ENCODE measurements at regions not wholly inside any gene's neighbourhood (a gene's known extent, or its start where the extent isn't known, plus 50 kb on each side); places are given as distances from the start of the nearest gene placed in this dataset.
A peak's percentile ranks its signal among the peaks of the same experiment; 100 is the strongest.

GRCh38 chr5:164518741-164519080 is 1013.3 kb downstream of the MAT2B start:
- TF ChIP-seq ISL1 (CRISPR knock-in tag; IDR thresholded peaks at IDR 0.05) = no peak
- TF ChIP-seq CREB5 (CRISPR knock-in tag; IDR thresholded peaks at IDR 0.05; ENCODE audit: low read depth) = no peak
- TF ChIP-seq ARNTL (CRISPR knock-in tag; IDR thresholded peaks at IDR 0.05; ENCODE audit: borderline replicate concordance, low read depth) = no peak
- no peak for TF ChIP-seq RARB (CRISPR knock-in tag; IDR thresholded peaks at IDR 0.05)
- no peak for TF ChIP-seq CSDC2 (CRISPR knock-in tag; IDR thresholded peaks at IDR 0.05)
- TF ChIP-seq ZNF8 (CRISPR knock-in tag; IDR thresholded peaks at IDR 0.05) = no peak
- no peak for TF ChIP-seq TSHZ2 (CRISPR knock-in tag; IDR thresholded peaks at IDR 0.05)
- TF ChIP-seq GLIS3 (CRISPR knock-in tag; IDR thresholded peaks at IDR 0.05) = no peak
- no peak for TF ChIP-seq PPARA (CRISPR knock-in tag; IDR thresholded peaks at IDR 0.05; ENCODE audit: borderline replicate concordance)
- no peak for TF ChIP-seq SNAI2 (CRISPR knock-in tag; IDR thresholded peaks at IDR 0.05)
- no peak for TF ChIP-seq POU6F1 (CRISPR knock-in tag; IDR thresholded peaks at IDR 0.05; ENCODE audit: borderline replicate concordance, low read depth)
- TF ChIP-seq ESRRG (CRISPR knock-in tag; IDR thresholded peaks at IDR 0.05) = no peak
- no peak for TF ChIP-seq PATZ1 (CRISPR knock-in tag; IDR thresholded peaks at IDR 0.05; ENCODE audit: borderline replicate concordance)
- ATAC-seq = no peak

GRCh38 chr5:164532235-164532900 is 1026.9 kb downstream of the MAT2B start:
- peak; percentile 67 for ATAC-seq
- TF ChIP-seq ZNF8 (CRISPR knock-in tag; IDR thresholded peaks at IDR 0.05) (no peak), SNAI2 (CRISPR knock-in tag; IDR thresholded peaks at IDR 0.05) (peak; percentile 67), CSRNP3 (CRISPR knock-in tag; IDR thresholded peaks at IDR 0.05) (no peak), PPARA (CRISPR knock-in tag; IDR thresholded peaks at IDR 0.05; ENCODE audit: borderline replicate concordance) (no peak), TCF4 (CRISPR knock-in tag; IDR thresholded peaks at IDR 0.05; ENCODE audit: borderline replicate concordance) (peak; percentile 49; the same call in 1 of the 2 replicates), ESRRG (CRISPR knock-in tag; IDR thresholded peaks at IDR 0.05) (no peak), CREB5 (CRISPR knock-in tag; IDR thresholded peaks at IDR 0.05; ENCODE audit: low read depth) (no peak), TSHZ2 (CRISPR knock-in tag; IDR thresholded peaks at IDR 0.05) (peak; percentile 80), TOX (CRISPR knock-in tag; IDR thresholded peaks at IDR 0.05; ENCODE audit: borderline replicate concordance) (no peak), ZNF565 (CRISPR knock-in tag; conservative IDR thresholded peaks at IDR 0.05; ENCODE audit: low read depth) (no peak), RARB (CRISPR knock-in tag; IDR thresholded peaks at IDR 0.05) (no peak), BACH2 (CRISPR knock-in tag; IDR thresholded peaks at IDR 0.05; ENCODE audit: borderline replicate concordance) (no peak), ZNF70 (CRISPR knock-in tag; IDR thresholded peaks at IDR 0.05) (no peak), ZFP3 (CRISPR knock-in tag; IDR thresholded peaks at IDR 0.05) (0 out of 2 replicates have a peak, but pooled peaks have one; percentile 14), GLIS3 (CRISPR knock-in tag; IDR thresholded peaks at IDR 0.05) (no peak), CSDC2 (CRISPR knock-in tag; IDR thresholded peaks at IDR 0.05) (no peak), OSR1 (CRISPR knock-in tag; IDR thresholded peaks at IDR 0.05) (no peak), POU6F1 (CRISPR knock-in tag; IDR thresholded peaks at IDR 0.05; ENCODE audit: borderline replicate concordance, low read depth) (no peak), ISL1 (CRISPR knock-in tag; IDR thresholded peaks at IDR 0.05) (peak; percentile 82)

All from SK-N-SH treated with all-trans-retinoic acid at 6 μM for 48 hours (cell line).